Mesenchymal stem cell (in vitro differentiated cells and primary cell): ENCODE measurements at regions not wholly inside any gene's neighbourhood (a gene's known extent, or its start where the extent isn't known, plus 50 kb on each side); places are given as distances from the start of the nearest gene placed in this dataset.

Source experiments
- DNase-seq: peaks from one replicate; pipeline ENCODE4 v3.0.0-alpha.2; 2013
- H2AFZ ChIP-seq: one replicate; pipeline ENCODE4 v1.6.1; 2013; ENCODE audit warnings: low read depth, mild to moderate bottlenecking, control low read depth, inconsistent platforms, low read length, moderate library complexity
- H2AK5ac ChIP-seq: 2 replicates; pipeline ENCODE4 v1.6.1; 2013; ENCODE audit warnings: low read length, moderate library complexity, mild to moderate bottlenecking, inconsistent platforms; ENCODE audit not compliant: severe bottlenecking
- H2BK120ac ChIP-seq: one replicate; pipeline ENCODE4 v1.6.1; 2013; ENCODE audit warnings: low read depth, mild to moderate bottlenecking, inconsistent platforms, low read length, moderate library complexity
- H2BK12ac ChIP-seq, 2 experiments: one replicate each; pipeline ENCODE4 v1.6.1; 2013; ENCODE audit warnings: inconsistent platforms in 2 of 2, low read length in 2 of 2, mild to moderate bottlenecking in 2 of 2, moderate library complexity in 2 of 2, control low read depth in 1 of 2
- H2BK15ac ChIP-seq: one replicate; pipeline ENCODE4 v1.6.1; 2013; ENCODE audit warnings: mild to moderate bottlenecking, low read depth, inconsistent platforms; ENCODE audit not compliant: poor library complexity, severe bottlenecking
- H2BK5ac ChIP-seq: 2 replicates; pipeline ENCODE4 v1.6.1; 2013; ENCODE audit warnings: low read depth, mild to moderate bottlenecking, low read length, control low read depth, inconsistent platforms; ENCODE audit not compliant: poor library complexity, severe bottlenecking
- H3K14ac ChIP-seq, 2 experiments: one replicate each; pipeline ENCODE4 v1.6.1; 2013; ENCODE audit warnings: inconsistent platforms in 2 of 2, low read length in 2 of 2, control low read depth in 1 of 2, mild to moderate bottlenecking in 1 of 2, moderate library complexity in 1 of 2
- H3K18ac ChIP-seq, 2 experiments: one replicate each; pipeline ENCODE4 v1.6.1; 2013; ENCODE audit warnings: inconsistent platforms in 2 of 2, low read length in 2 of 2, control low read depth in 1 of 2, low read depth in 1 of 2, mild to moderate bottlenecking in 1 of 2
- H3K23ac ChIP-seq, 2 experiments: one replicate each; pipeline ENCODE4 v1.6.1; 2013; ENCODE audit warnings: inconsistent platforms in 2 of 2, low read length in 2 of 2, mild to moderate bottlenecking in 2 of 2, moderate library complexity in 2 of 2, control low read depth in 1 of 2
- H3K27ac ChIP-seq: 2 replicates; pipeline ENCODE4 v1.5.1; 2013; ENCODE audit warnings: mild to moderate bottlenecking, moderate library complexity, low read length, control low read depth, inconsistent platforms; ENCODE audit not compliant: poor library complexity, severe bottlenecking
- H3K27me3 ChIP-seq, 2 experiments: 2 replicates each; pipeline versions ENCODE4 v1.6.1 to v1.7.0; 2013; ENCODE audit warnings: low read length in 2 of 2, mild to moderate bottlenecking in 2 of 2, moderate library complexity in 2 of 2, control low read depth in 1 of 2, inconsistent platforms in 1 of 2; ENCODE audit not compliant: control insufficient read depth in 1 of 2, insufficient read depth in 1 of 2
- H3K36me3 ChIP-seq, 2 experiments: 2 replicates each; pipeline versions ENCODE4 v1.6.1 to v1.7.0; 2013; ENCODE audit warnings: low read length in 2 of 2, control low read depth in 1 of 2, inconsistent platforms in 1 of 2, low read depth in 1 of 2, mild to moderate bottlenecking in 1 of 2; ENCODE audit not compliant: insufficient read depth in 2 of 2, control insufficient read depth in 1 of 2
- H3K4ac ChIP-seq, 2 experiments: one replicate each; pipeline ENCODE4 v1.6.1; 2013; ENCODE audit warnings: inconsistent platforms in 2 of 2, low read length in 2 of 2, mild to moderate bottlenecking in 2 of 2, moderate library complexity in 2 of 2, control low read depth in 1 of 2, low read depth in 1 of 2
- H3K4me1 ChIP-seq: 2 replicates; pipeline ENCODE4 v1.6.1; 2013; ENCODE audit warnings: low read depth, low read length, control low read depth; ENCODE audit not compliant: control insufficient read depth, insufficient read depth
- H3K4me2 ChIP-seq: 2 replicates; pipeline ENCODE4 v1.6.1; 2013; ENCODE audit warnings: low read length, mild to moderate bottlenecking, inconsistent platforms; ENCODE audit not compliant: poor library complexity, severe bottlenecking
- H3K4me3 ChIP-seq, 2 experiments: 2 replicates each; pipeline versions ENCODE4 v1.5.1 to v1.7.0; 2013; ENCODE audit warnings: low read length in 2 of 2, mild to moderate bottlenecking in 2 of 2, control low read depth in 1 of 2, low read depth in 1 of 2; ENCODE audit not compliant: insufficient read depth in 1 of 2
- H3K79me1 ChIP-seq: replicated peaks from 2 replicates; pipeline ENCODE4 v1.6.1; 2013; ENCODE audit warnings: mild to moderate bottlenecking, control low read depth, low read length, inconsistent platforms; ENCODE audit not compliant: poor library complexity, severe bottlenecking
- H3K9ac ChIP-seq: 2 replicates; pipeline ENCODE4 v1.7.0; 2013; ENCODE audit warnings: mild to moderate bottlenecking, low read length, moderate library complexity
- H3K9me3 ChIP-seq: 2 replicates; pipeline ENCODE4 v1.7.0; 2013; ENCODE audit warnings: mild to moderate bottlenecking, low read length; ENCODE audit not compliant: control insufficient read depth
- H4K8ac ChIP-seq: one replicate; pipeline ENCODE4 v1.6.1; 2013; ENCODE audit warnings: inconsistent platforms, mild to moderate bottlenecking, low read length, moderate library complexity
- H4K91ac ChIP-seq: one replicate; pipeline ENCODE4 v1.6.1; 2013; ENCODE audit warnings: mild to moderate bottlenecking, low read length, inconsistent platforms
- WGBS: methylation state at CpG from one replicate; pipeline ENCODE4 v1.1.7; 2013; ENCODE audit warnings: mixed read lengths; 5-methylcytosine and 5-hydroxymethylcytosine counted together

DNA sequence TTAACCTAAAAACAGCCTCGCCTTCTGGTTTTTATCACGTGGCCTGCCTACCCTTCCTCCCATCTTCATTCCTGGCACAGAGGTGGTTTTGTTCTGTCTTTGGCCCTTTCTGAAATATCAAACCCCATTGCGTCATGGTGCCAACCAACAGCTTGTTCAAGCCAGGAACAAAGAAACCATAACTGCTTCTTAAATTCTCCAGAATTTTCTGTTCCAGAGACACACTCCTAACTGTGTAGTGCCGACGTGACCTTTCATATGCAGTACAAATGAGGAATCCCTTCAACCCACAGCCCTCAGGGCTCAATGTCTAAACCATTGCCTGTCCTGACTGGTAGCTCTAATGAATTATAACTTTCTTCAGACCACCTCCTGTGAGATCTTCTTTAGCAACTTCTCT is 82.2 kb upstream of the TNP1 start:
- Histone ChIP-seq H2BK5ac (no peak overlapping the region), H3K27me3 (peaks cover 0 to 4% of the 10 kb centered on the region in 2 experiments), H3K23ac (no peak overlapping the region), H3K79me1 (no peaks in the 10 kb centered on the region), H4K91ac (no peak overlapping the region), H2BK12ac (no peak overlapping the region), H4K8ac (no peak overlapping the region), H3K9ac (no peak overlapping the region), H3K18ac (peak overlapping the region in 1 of 2 experiments; percentile 66), H3K9me3 (no peaks in the 10 kb centered on the region), H2BK120ac (no peak overlapping the region), H2AFZ (no peak overlapping the region), H2AK5ac (no peak overlapping the region), H3K4me1 (no peaks in the 10 kb centered on the region), H3K36me3 (no peaks in the 10 kb centered on the region), H3K14ac (no peak overlapping the region), H3K27ac (no peak overlapping the region), H3K4ac (no peak overlapping the region), H2BK15ac (no peak overlapping the region), H3K4me2 (no peak overlapping the region), H3K4me3 (no peak overlapping the region)
- no peak for DNase-seq
- WGBS = 92% methylated on average over 5 of the region's 5 CpGs

DNA sequence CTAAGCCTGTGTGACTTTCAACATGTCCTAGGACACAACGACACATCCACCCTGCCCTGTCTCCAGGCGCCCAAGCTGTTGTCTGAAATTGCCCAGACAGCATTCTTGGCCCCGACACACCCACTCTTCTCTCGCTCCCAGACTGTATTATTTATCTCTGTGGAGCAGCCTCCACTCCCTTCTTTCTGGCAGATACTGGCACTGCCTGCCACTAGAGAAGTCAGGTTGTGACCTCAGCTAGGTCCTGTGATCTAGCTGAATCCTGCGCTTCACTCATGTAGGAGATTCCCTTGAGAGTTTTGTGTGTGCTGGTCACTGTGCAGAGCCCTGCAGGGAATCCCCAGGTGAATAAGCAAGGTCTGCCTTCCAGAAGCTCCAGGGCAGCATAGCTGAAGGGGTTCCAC is 77.1 kb upstream of the TNP1 start:
- Histone ChIP-seq H3K4me1 (no peaks in the 10 kb centered on the region), H2BK15ac (no peak overlapping the region), H2AK5ac (no peak overlapping the region), H4K8ac (no peak overlapping the region), H3K14ac (no peak overlapping the region), H3K9me3 (no peaks in the 10 kb centered on the region), H3K4ac (no peak overlapping the region), H2AFZ (no peak overlapping the region), H4K91ac (no peak overlapping the region), H2BK12ac (no peak overlapping the region), H3K9ac (no peak overlapping the region), H2BK5ac (no peak overlapping the region), H3K27ac (no peak overlapping the region), H3K79me1 (no peaks in the 10 kb centered on the region), H3K23ac (no peak overlapping the region), H3K36me3 (no peaks in the 10 kb centered on the region), H3K18ac (no peak overlapping the region), H2BK120ac (no peak overlapping the region), H3K4me2 (no peak overlapping the region), H3K27me3 (peaks cover 0 to 3% of the 10 kb centered on the region in 2 experiments), H3K4me3 (no peak overlapping the region)
- 43% methylated on average over 5 of the region's 5 CpGs for WGBS
- peak; percentile 27 for DNase-seq

DNA sequence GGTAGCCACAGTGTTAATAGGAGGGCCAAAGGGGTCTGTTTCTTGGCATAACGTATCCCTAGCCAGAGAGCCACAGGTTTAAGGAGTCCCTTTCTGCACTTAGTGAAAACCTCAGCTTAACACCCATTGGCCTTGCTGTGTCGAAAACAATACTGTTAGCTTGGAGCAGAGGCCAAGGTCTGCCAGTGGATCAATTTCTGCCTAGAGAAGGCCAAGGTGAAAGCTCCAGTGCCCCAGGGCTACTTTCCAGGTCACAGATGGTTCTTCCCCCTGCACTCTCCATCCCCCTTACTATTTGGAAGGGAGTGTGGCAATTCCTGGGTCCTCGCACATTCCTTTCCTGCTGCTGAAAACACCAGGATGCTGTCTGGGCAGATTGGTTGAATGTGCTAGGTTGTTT is 74.8 kb upstream of the TNP1 start:
- Histone ChIP-seq H3K27me3 (no peaks in the 10 kb centered on the region), H2AFZ (no peak overlapping the region), H2AK5ac (no peak overlapping the region), H3K18ac (no peak overlapping the region), H2BK5ac (no peak overlapping the region), H2BK12ac (no peak overlapping the region), H3K4me3 (no peak overlapping the region), H3K27ac (no peak overlapping the region), H3K36me3 (no peaks in the 10 kb centered on the region), H3K23ac (no peak overlapping the region), H3K79me1 (no peaks in the 10 kb centered on the region), H4K91ac (no peak overlapping the region), H4K8ac (peak overlapping the region; percentile 24), H3K4me2 (no peak overlapping the region), H3K4me1 (no peaks in the 10 kb centered on the region), H3K4ac (no peak overlapping the region), H3K9ac (no peak overlapping the region), H2BK15ac (peak overlapping the region; percentile 58), H3K14ac (no peak overlapping the region), H2BK120ac (no peak overlapping the region), H3K9me3 (no peaks in the 10 kb centered on the region)
- WGBS = 78% methylated on average over 2 of the region's 3 CpGs
- DNase-seq = no peak

DNA sequence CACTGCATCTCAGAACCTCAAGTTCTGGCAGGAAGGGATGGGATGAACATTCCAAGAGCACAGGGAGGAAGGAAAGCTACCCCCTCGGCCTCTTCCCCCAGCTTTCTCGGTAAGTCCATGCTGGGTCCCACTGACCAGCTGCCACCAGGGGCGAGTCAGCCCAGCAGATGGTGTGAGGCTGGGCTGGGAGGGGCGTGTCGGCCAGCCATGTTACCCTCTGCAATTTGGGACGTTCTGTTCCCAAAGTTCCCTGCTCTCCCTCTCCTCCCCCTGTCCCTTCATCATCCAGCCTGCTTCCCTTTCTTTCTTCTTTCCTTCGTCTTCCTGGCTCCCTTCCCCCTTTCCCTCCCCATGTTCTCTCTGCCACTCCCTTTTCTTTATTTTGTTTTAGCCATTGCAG is 74.3 kb upstream of the TNP1 start:
- no peak overlapping the region for H3K23ac ChIP-seq
- no peak overlapping the region for H3K4ac ChIP-seq
- no peak overlapping the region for H3K14ac ChIP-seq
- no peak overlapping the region for H3K9ac ChIP-seq
- H2AFZ ChIP-seq = no peak overlapping the region
- no peak for DNase-seq
- no peak overlapping the region for H2BK12ac ChIP-seq
- no peak overlapping the region for H3K18ac ChIP-seq
- H3K79me1 ChIP-seq = no peaks in the 10 kb centered on the region
- peak overlapping the region; percentile 12 for H4K8ac ChIP-seq
- H2BK5ac ChIP-seq = no peak overlapping the region
- no peaks in the 10 kb centered on the region for H3K36me3 ChIP-seq
- H3K27me3 ChIP-seq = no peaks in the 10 kb centered on the region
- H2BK120ac ChIP-seq = no peak overlapping the region
- H3K4me2 ChIP-seq = no peak overlapping the region
- no peak overlapping the region for H2BK15ac ChIP-seq
- peak overlapping the region; percentile 59 for H4K91ac ChIP-seq
- 57% methylated on average over 7 of the region's 7 CpGs for WGBS
- H3K4me3 ChIP-seq = no peak overlapping the region
- H3K27ac ChIP-seq = no peak overlapping the region
- no peaks in the 10 kb centered on the region for H3K4me1 ChIP-seq
- H2AK5ac ChIP-seq = no peak overlapping the region
- H3K9me3 ChIP-seq = no peaks in the 10 kb centered on the region
